Germinal center (tissue), 1 donor: ENCODE measurements at regions not wholly inside any gene's neighbourhood (a gene's known extent, or its start where the extent isn't known, plus 50 kb on each side); places are given as distances from the start of the nearest gene placed in this dataset.
"Not testable (repeated sequence)": the region's sequence is repeated elsewhere in the genome, so short reads cannot be mapped to it uniquely, and the experiment has no call there.

Source experiments
- DNase-seq: peaks from one replicate; pipeline ENCODE4 v3.0.0; 2012; ENCODE audit warnings: mixed read lengths, low spot score

DNA sequence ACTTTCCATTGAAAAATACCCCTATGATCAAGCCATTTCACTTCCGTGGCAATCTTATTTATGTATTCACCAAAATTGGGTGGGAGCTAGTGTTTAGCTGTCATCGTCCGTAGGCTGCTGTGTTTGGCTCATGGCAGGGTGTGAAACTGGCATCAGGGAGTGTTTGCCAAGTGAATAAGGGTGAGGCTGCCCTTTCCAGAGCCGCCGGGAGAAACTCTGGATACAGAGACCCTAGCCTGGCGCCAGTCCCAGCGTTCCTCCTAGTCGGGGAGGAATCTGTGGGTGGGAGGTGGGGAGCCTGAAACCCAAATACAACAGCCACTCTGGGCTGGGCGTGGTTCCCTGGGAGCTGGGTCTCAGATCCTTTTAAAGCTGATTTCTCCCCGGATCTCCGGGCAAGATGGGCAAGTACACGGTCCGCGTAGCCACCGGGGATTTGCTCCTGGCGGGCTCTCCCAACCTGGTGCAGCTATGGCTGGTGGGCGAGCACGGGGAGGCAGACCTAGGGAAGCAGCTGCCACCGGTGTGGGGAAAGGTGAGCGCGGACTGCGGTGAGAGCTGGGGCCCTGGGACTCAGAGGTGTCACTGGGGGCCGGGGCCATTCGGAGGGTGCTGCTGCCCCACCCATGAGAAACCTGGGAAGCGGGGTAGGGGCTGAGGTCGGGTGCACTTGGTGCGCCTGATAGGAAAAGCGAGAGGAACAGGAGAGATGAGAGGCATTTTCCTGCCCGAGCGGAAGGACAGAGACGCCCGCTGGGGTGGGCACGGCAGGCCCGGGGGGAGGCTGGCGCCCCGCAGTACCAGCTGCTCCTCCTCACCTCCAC is 62.1 kb upstream of the TEKT1 start:
- no peak for DNase-seq

DNA sequence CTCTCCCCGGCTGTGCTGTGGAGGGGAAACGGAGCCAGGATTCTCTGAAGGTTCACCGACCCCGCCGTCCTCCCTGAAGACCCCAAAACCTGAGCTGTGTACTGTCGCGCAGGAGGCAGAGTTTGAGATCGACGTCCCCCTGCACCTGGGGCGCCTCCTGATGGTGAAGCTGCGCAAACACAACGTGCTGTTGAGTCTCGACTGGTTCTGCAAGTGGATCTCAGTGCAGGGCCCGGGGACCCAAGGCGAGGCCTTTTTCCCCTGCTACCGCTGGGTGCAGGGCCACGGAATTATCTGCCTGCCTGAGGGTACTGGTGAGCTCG is 62.6 kb upstream of the TEKT1 start:
- DNase-seq: peak; percentile 31

DNA sequence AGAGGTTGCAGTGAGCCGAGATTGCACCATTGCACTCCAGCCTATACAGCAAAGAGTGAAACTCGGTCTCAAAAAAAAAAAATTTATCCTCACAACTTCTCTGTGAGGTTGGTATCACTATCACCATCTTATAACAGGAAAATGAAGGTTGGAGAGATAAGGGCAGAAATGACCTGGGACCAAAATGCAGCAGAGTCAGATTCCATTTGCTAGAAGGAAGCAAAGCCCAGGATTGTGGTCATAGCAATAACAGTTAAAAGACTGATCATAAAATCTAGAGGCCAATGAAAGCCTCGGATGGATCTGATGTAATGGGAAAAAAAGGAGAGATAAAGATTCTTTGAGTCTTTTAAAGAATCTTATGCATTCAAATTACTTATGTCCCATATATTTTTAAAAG is 69.6 kb upstream of the TEKT1 start:
- DNase-seq: no peak

DNA sequence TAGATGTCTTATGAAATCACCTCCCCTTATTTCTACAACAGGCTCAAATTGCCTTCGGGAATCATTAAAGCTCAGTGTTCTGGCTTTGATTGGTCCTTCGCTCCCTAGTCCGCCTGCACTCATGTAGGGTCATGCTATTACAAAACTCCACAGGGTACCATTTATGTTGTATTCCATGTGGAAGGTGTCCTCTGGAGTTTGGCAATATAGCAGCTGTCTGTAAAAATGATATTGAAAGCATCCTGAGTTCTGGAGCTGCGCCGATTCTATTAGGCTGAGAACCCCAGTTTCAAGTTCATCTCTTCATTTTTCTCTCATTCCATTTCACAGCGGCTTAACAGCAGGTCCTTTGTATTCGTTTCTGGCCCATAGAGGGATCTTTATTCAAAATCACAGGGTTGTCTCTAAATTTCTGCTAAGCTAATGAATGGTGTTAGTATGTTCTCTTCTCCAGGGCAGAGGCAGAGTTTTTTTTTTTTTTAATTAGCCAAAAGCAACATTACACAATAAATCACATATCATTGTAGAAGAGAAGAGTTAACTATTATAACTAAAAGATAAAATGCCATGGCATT is 71.9 kb upstream of the TEKT1 start:
- no peak for DNase-seq

DNA sequence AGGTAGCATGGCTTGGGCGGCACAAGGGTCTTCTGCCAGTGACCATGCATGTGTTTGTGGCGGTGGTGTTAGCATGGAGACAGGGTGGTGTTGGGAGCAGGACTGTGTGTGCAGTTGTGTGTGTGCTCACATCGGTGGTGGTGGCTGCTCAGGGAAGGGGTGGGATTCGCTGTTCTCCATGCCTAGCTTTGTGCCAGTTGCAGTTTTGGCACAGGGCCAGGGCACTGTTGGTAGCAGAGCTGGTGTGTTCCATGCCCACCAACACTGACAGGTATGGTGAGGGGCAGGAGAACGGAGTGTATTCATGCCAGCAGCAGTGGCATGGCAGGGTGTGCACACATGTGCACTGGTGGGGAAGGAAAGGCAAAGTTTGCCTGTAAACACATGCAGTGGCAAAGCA is 77.3 kb upstream of the TEKT1 start:
- DNase-seq: no peak

DNA sequence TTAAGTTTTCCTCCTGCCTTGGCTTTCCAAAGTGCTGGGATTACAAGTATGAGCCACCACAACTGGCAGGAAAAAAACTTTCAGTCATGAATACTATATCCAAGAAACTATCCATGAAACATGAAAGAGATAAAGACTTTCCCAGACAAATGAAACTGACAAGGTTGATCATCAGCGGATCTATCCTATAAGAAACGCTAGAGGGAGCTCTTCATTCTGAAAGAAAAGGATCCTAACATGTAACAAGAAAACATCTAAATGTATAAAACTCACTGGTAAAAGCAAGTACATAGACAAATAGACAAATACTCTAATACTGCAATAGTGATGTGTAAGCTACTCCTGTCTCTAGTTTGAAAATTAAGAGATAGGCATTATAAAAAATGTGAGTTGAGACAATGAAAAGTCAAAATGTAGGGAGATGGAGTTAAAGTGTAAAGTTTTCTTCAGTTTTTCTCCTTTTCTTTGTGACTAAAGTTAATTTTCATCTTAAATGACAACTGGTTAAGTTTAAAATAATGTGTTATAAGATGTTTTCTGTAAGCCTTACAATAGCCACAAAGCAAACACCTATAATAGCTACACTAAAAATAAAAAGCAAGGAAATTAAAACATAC is 79.6 kb upstream of the TEKT1 start:
- peak; percentile 18 for DNase-seq

DNA sequence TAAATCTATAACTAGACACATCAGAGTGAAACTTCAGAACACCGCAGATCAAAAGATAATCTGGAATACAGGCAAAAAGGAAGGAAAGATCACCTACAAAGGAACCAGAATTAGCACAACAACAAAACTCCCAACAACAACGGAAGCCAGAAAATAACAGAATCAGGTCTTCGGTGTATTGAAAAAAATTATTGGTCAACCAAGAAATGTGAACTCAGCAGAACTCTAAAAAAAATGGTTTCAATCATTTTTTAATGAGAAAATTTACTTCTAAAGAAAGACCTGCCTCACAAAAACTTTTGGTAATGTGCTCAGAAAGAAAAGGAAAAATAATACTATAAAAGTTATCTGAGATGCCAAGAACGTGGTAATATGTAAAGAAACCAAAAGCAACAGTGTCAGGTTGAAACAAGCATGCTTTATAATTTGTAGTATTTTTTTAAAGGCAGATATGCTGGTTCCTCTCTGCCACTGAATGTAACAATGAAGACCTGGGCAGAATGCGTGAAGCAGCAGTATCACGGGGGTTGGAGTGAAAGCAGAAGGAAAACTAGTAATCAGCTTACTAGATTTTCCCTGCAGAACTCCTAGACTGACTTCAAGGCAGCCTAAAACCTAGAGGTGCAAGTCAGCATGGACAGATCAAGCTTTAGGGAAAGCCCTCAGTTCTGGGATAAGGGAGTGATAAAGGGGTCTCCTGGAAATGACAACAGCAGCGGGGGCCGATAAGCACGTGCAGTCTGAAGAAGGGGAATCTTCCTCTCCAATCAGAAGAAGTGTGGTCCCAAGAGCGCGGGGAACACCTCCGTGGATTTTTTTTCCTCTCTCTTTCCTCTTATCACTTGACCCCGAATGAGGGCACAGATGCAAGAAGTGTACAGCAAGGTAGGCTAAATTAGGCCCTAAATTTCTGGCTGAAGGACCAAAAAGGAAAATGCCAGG is 80.9 kb upstream of the TEKT1 start:
- no peak for DNase-seq

DNA sequence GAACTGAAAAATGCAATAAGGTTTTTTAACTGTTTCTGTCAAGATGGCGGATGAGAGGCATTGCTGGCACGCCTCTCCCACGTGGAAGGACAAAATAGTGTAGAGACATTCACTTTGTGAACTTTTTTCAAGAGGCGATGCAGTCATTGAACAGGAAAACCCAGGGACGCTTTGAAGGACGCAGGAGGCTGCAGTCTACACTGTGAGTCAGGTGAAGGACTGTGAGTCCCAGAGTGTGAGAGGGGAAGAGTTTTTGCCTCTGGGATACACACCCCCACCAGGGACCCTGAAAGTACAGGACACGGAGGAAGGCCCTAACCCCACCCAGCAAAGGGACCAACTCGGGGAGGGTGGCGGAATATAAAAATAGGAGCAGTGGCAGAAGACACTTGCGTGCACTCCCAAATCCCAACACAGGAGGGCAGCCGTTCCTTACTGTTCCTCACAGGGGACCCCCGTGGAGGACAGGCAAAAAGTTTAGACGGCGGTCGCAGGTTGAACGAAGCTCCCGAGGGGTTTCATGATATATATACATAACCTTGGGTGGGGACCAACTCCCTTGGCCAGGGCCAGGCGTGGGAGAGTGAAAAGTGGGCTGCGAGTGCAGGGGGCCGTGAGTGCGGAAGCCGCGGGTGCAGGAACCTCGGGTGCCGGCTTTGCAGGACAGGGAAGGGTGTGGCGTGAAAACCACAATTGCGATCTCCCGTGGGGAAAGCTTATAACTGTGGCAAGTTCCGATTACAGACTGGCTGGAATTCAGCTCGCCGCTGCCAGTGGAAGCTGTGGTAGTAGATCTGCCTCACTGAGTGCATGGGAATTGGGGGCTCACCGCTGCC is 82.0 kb upstream of the ALOX12 start:
- DNase-seq: peak; percentile 82

DNA sequence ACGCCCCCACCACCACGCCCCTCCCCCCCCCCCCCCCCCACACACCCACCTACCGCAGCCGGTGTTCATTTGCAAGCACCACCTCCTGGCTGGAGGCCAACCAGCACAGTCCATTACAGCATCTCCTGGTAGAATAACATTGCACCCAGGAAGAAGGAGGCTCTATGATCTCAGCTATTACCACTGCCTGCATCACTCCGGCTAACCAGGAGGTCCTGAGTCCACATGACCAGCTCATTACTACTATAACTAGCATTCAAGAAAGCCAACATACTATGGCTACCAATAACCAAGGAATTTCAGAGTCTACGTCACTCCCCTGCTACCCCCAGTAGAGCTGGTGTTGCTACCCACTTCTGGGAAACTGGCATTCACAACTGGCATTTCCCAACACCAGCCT is 81.1 kb upstream of the ALOX12 start:
- DNase-seq: no peak

DNA sequence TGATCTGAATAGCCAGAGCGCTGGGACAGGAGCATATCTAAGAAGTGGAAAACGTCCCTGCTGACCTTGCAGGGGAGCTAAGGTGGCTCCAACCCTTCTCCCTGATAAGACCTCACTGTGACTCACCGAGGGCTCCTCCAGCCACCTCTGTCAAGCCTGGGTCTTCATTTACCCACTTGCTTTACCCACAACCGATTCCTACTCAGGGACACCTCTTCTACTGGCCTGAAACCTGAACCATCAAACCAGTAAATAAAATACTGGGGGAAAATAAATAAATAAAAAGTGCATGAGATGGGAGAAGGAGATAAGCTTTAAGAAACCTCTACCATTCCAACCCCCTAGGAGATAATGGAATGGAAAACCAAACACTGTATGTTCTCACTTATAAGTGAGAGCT is 80.2 kb upstream of the ALOX12 start:
- no peak for DNase-seq

DNA sequence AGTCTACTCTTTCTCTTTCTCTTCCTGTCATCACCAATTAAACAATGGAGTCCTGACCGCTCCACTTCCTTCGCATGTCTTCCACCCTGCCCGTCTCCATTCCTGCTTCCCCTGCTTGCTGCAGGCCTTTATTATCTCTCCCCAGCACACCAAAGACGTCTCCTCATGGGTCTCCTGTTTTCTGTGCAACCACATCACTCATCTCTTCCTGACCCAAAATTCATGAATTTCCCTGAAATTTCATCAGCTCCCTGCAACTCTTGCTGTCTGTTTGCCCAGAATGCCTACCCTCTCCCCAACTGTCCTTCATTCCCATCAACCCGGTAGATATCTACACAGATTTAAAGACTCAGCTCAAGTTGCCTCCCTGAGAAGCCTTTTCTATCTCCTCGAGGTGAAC is 76.7 kb upstream of the ALOX12 start:
- no peak for DNase-seq

DNA sequence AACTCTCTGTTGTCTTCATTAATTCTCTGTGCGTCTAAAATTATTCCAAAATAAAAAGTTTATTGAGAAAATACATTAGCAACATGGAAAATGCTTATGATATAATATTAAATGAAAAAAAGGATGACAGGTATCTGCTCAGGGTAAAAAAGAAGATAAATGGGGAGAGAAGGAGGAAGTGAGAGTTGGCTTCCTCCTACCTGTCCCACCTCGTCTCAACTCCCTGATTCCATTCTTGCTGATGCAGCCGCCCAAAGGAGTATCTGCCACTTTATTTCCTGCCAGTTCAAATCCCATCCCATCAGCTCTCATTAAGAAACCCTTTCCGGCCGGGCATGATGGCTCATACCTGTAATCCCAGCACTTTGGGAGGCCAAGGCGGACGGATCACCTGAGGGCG is 72.5 kb upstream of the ALOX12 start:
- no peak for DNase-seq

DNA sequence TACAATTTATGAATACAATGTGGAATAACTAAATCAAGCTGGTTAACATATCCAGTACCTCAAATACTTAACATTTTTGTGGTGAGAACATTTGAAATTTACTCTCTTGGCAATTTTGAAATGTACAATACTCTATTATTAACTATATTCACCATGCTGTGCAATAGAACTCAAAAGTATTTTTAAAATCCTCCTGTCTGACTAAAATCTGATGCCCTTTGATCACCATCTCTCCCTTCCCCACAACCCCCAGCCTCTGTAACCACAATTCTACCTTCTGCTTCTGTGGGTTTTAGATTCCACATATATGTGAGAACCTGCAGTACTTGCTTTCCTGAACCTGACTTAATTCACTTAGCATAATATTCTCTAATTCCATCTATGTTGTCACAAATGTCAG is 71.6 kb upstream of the ALOX12 start:
- no peak for DNase-seq

DNA sequence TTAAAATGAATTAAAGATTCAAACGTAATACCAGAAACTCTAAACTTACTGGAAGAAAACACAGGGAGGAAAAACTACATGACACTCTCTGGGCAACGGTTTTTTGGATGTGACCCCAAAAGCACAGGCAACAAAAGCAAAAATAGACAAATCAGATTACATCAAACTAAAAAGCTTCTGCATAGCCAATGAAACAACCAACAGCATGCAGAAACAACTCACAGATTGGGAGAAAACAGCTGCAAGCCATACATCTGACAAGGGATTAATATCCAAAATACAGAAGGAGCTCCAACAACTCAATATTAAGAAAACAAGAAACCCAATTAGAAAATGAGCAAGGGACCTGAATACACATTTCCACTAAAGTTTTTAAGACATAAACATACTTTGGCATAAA is 69.2 kb upstream of the ALOX12 start:
- no peak for DNase-seq

DNA sequence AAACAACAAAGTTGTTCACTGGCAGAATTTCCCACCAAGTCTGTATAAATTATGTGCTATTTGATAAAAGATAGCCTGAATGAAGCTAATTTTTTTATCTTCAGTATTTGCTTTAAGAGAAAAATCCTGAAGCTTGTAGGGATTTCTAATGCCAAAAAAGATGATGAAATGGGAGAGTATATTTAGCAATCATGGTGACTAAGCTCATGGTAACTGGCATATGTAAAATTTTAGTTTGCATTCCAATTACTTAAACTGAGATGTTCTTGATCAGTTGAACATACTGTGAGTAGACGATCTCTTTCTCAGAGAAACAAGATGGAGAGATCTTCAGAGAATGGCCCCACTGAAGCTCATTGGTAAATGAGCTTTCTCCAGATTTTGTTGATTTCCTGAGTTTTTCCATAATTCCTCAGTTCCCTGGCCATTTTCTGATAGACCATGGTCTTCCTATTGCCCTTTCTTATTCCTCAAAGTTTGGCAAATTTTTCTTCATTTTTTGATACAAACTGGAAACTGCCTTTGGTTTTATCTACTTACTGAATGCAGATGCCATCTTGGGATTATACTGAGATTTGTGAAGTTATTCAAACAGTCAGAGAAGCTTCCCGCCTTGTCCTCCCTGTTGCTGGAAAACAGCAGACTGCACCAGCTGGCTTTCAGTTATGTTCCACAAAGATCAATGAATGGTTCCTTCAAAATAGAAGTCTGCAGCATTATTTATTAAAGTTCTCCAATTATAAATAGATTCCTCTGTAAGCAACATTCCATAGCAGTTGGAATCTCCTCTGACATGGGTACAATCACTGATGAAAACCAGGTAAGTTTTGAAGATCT is 68.3 kb upstream of the ALOX12 start:
- no peak for DNase-seq

DNA sequence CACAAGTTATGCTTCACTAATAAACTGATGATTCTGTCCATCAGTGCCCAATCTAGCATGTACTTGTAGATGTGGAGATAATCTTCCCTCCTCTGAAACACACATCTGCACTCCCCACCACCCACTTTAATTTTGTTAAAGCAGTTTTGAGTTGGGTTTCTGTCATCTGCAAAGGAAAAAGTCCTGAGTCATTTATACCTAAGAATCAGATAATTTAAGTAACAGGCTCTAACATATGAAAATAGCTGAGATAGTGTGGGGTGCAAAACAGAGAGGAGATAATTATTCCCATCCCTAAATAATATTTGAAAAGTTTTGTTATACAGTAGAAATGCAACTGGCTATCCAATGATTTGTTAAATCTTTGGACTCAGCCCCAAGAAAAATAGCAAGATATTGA is 67.7 kb upstream of the ALOX12 start:
- DNase-seq: no peak

DNA sequence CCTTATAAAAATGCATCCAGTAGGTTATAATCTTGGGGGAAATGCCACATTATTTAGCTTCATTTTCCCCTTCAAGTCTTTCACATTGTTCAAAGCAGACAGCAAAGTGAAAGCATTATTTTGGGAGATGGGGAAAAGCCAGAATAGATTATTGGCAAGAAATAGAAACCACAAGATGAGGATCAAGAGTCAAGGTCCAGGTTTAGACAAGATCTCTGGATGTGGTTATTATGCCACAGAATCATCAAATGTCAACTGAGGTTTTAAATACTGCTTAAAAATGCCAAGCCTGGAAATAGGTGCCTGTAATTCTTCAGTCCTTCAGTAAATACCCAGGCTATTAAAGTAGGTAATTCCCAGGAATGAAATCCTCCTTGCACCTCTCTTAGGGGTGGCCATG is 65.1 kb upstream of the ALOX12 start:
- no peak for DNase-seq

DNA sequence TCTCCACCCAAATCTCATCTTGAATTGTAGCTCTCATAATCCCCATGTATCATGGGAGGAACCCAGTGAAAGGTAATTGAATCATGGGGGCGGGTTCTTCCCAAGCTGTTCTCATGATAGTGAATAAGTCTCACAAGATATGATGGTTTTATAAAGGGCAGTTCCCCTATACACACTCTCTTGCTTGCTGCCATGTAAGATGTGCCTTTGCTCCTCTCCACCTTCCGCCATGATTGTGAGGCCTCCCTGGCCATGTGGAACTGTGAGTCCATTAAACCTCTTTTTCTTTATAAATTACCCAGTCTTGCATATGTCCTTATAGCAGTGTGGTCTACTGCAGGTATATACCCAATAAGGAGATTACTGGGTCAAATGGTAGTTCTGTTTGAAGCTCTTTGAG is 61.3 kb upstream of the ALOX12 start:
- DNase-seq: not testable (repeated sequence)

DNA sequence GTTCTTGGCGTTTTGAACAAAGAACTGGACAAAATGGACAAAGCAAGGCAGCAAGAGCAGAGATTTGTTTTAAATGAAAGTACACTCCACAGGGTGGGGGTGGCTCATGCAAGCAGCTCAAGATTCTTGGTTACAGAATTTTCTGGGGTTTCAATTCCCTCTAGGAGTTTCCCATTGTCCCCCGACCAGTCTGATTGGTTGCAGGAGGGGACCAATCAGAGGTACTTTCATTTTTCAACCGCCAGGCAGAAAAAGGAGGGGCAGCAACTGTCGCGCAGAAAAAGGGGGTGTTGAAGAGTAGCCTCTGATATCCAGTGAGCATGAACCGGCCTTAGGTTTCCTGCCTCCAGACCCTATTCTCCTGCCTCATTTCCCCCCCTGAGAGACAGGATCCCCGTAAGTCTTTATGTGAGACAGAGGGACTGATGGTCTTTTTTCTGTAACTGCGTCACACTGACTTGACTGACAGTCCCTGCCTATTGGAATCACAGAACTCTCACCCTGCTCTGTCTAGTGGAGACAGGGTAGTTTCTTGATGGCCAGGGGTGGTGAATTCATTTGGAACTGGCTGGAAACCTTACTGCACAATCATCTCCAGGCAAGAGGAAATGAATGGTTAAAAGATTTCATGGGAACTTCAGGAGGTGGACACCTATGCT is 59.4 kb upstream of the ALOX12 start:
- DNase-seq: peak; percentile 21

DNA sequence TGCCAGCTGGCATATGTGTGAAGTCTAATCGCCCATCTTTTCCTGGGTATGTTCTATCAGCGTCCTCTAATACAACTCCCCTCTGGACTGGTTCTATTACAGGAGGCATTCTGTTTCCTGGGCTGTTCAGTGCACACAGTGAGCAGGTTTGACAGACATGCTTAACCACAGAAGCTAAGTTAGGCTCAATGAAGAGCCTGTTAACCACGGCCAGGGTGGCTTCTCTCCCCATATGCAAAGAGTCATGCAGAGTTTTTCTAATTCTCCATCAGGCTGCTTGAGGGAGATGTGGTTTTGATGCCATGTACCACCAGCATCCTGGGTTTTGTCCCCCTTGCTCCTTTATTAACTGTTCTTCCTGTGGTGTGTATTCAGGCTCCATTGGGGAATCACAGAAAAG is 57.2 kb upstream of the ALOX12 start:
- DNase-seq: no peak
